ENCODE measurements at regions not wholly inside any gene's neighbourhood (a gene's known extent, or its start where the extent isn't known, plus 50 kb on each side); places are given as distances from the start of the nearest gene placed in this dataset.

- peaks cover under 1% of the 10 kb centered on the region for H3K9me3 Mint-ChIP-seq
- no peak overlapping the region for H3K27ac Mint-ChIP-seq
- intact Hi-C loops (cut with micrococcal nuclease) = no loop called here
- H3K4me1 Mint-ChIP-seq (ENCODE audit: low read depth) = no peaks in the 10 kb centered on the region
- H3K27me3 Mint-ChIP-seq = no peaks in the 10 kb centered on the region
- H3K36me3 Mint-ChIP-seq (ENCODE audit: low read depth) = no peaks in the 10 kb centered on the region
- no peak overlapping the region for H3K4me3 Mint-ChIP-seq
Measured at GRCh38 chr5:39605588-39606575, 181.1 kb upstream of the DAB2 start.

GRCh38 chr5:39605145-39605544, 180.4 kb upstream of the DAB2 start:
- Mint-ChIP-seq H3K27me3 (no peaks in the 10 kb centered on the region), H3K4me1 (ENCODE audit: low read depth) (no peaks in the 10 kb centered on the region), H3K27ac (no peak overlapping the region), H3K36me3 (ENCODE audit: low read depth) (no peaks in the 10 kb centered on the region), H3K9me3 (no peaks in the 10 kb centered on the region), H3K4me3 (no peak overlapping the region)
- intact Hi-C loops (cut with micrococcal nuclease) = no loop called here

- intact Hi-C loops (cut with micrococcal nuclease) = no loop called here
Measured at GRCh38 chr5:39604491-39604890, 179.7 kb upstream of the DAB2 start.

GRCh38 chr5:39599721-39600431, 175.1 kb upstream of the DAB2 start:
- intact Hi-C loops (cut with micrococcal nuclease) = no loop called here
- H3K4me3 Mint-ChIP-seq = no peak overlapping the region
- H3K9me3 Mint-ChIP-seq = no peaks in the 10 kb centered on the region

More at GRCh38 chr5:39604491-39604890, 179.7 kb upstream of the DAB2 start:
- H3K9me3 Mint-ChIP-seq = no peaks in the 10 kb centered on the region
- H3K27ac Mint-ChIP-seq = no peak overlapping the region
- H3K36me3 Mint-ChIP-seq (ENCODE audit: low read depth) = no peaks in the 10 kb centered on the region
- H3K4me3 Mint-ChIP-seq = no peak overlapping the region
- no peaks in the 10 kb centered on the region for H3K27me3 Mint-ChIP-seq
- no peaks in the 10 kb centered on the region for H3K4me1 Mint-ChIP-seq (ENCODE audit: low read depth)

DNA sequence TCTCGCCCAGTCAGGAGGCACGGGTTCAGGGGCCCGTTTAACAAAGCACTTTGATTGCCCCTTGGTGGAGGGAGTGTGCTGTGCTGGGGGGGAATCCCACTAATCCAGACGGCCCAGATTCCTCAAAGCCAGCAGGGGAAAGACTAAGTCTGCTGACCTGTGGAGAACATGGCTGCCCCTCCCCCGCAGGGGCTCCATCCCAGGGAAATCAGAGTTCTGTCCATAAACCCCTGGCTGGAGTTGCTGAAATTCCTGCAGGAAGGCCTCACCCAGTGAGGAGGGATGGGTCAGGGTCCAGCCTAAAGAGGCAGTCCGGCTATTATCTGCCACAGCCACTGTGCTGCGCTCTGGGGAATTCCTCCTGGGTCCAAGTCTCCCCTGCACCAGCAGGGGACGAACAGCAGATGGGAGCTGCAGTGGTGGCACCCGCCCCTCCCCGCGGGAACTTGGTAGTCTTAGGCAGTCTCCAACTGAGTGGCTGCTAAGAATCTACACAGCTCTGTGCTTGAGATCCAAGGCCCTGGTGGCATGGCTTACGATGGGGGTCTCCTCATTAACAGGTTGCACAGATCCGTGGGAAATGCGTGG, 174.0 kb upstream of the DAB2 start:
- Mint-ChIP-seq H3K27ac (no peak overlapping the region), H3K36me3 (ENCODE audit: low read depth) (no peaks in the 10 kb centered on the region), H3K4me3 (no peak overlapping the region), H3K27me3 (peaks cover 3% of the 10 kb centered on the region), H3K9me3 (no peaks in the 10 kb centered on the region), H3K4me1 (ENCODE audit: low read depth) (no peaks in the 10 kb centered on the region)
- intact Hi-C loops (cut with micrococcal nuclease) = no loop called here

More at GRCh38 chr5:39599721-39600431, 175.1 kb upstream of the DAB2 start:
- H3K4me1 Mint-ChIP-seq (ENCODE audit: low read depth) = no peaks in the 10 kb centered on the region
- H3K27me3 Mint-ChIP-seq = peaks cover 3% of the 10 kb centered on the region
- no peaks in the 10 kb centered on the region for H3K36me3 Mint-ChIP-seq (ENCODE audit: low read depth)
- H3K27ac Mint-ChIP-seq = no peak overlapping the region

DNA sequence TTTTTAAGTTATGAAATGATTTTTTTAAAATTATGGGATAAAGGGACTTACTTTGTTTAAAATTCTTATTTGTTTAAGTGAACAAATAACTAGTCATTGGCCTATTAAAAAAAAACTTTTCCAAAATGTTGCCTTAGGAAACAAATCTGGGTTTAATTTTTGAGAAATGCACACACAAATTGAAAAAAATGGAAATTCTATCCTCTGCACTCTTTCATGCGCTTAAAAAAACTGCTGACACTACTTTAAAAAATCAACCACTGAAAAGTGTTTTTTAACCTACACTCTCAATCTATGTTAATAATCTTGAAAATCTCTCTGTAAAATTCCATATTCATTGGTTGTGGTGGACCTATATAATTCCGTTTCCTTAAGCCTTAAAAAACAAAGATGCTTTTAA, 163.4 kb upstream of the DAB2 start:
- intact Hi-C loops (cut with micrococcal nuclease) = no loop called here
- no peak overlapping the region for H3K4me3 Mint-ChIP-seq
- H3K27me3 Mint-ChIP-seq = no peaks in the 10 kb centered on the region
- no peaks in the 10 kb centered on the region for H3K9me3 Mint-ChIP-seq
- no peaks in the 10 kb centered on the region for H3K36me3 Mint-ChIP-seq (ENCODE audit: low read depth)
- H3K27ac Mint-ChIP-seq = no peak overlapping the region
- no peaks in the 10 kb centered on the region for H3K4me1 Mint-ChIP-seq (ENCODE audit: low read depth)

GRCh38 chr5:39587675-39588074, 162.9 kb upstream of the DAB2 start:
- Mint-ChIP-seq H3K27me3 (no peaks in the 10 kb centered on the region), H3K27ac (no peak overlapping the region), H3K9me3 (no peaks in the 10 kb centered on the region), H3K36me3 (ENCODE audit: low read depth) (no peaks in the 10 kb centered on the region), H3K4me3 (no peak overlapping the region), H3K4me1 (ENCODE audit: low read depth) (no peaks in the 10 kb centered on the region)
- intact Hi-C loops (cut with micrococcal nuclease) = no loop called here

DNA sequence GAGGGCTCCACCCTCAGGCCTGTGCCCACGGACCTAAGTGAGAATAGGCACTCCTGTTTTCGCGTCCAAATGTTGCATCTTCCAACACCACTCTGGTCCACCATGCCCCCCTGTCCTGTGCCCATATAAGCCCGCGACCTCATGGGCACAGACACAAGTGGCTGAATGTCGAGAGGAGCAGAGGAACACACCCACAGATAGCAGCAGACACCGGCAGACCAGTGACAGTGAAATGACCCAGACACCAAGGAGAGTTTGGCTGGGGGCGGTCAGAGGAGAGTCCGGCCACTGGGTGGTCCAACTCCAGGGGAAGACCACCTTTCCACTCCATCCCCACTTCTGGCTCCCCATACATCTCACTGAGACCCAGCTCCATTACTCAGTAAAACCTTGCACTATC, 161.4 kb upstream of the DAB2 start:
- Mint-ChIP-seq H3K36me3 (ENCODE audit: low read depth) (no peaks in the 10 kb centered on the region), H3K4me3 (no peak overlapping the region), H3K9me3 (no peaks in the 10 kb centered on the region), H3K27me3 (no peaks in the 10 kb centered on the region), H3K27ac (no peak overlapping the region), H3K4me1 (ENCODE audit: low read depth) (peaks cover 4% of the 10 kb centered on the region)
- intact Hi-C loops (cut with micrococcal nuclease) = no loop called here

GRCh38 chr5:39584927-39585326, 160.1 kb upstream of the DAB2 start:
- intact Hi-C loops (cut with micrococcal nuclease) = loop anchor here (5.0 kb wide), 2 partner anchors 127 to 362 kb away; no protein-coding TSS in a partner anchor
- no peaks in the 10 kb centered on the region for H3K9me3 Mint-ChIP-seq
- no peak overlapping the region for H3K4me3 Mint-ChIP-seq
- no peaks in the 10 kb centered on the region for H3K36me3 Mint-ChIP-seq (ENCODE audit: low read depth)
- no peak overlapping the region for H3K27ac Mint-ChIP-seq
- H3K27me3 Mint-ChIP-seq = peaks cover 1% of the 10 kb centered on the region
- H3K4me1 Mint-ChIP-seq (ENCODE audit: low read depth) = peaks cover 16% of the 10 kb centered on the region

DNA sequence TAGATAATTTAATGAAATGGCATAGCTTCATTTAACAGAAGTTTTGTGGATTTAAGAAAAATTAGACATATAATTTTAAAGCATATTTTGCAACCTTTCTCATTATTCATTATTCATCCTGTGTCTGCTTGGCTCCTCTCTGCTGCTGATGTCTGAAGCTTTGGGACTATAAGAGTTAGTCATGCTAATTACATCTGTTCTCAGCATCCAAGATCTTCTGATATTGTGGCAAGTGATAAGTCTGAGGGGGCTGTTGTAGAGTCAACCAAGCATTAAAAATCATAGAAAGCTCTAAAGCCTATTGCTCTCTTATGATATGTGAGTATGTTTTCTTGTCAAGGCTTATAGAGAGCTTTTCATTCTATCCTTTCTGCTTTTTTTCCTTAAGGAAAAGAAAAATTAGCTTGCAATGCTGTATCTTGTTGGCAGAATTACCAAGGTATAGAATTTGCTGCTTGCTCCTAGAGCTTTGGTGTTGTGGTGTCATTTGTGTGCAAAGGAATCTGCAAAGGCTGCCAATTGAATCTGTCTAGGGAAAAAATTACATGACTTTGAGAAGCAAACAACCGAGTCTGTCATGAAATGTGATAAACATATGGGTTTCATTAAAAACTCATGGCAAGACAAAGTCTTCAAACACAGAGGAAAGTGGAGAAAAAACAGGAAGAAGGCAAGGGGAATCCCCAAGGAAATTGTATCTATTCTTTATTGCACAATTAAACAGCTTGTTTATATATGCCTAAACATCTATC, 156.1 kb upstream of the DAB2 start:
- no peak overlapping the region for H3K27ac Mint-ChIP-seq
- H3K4me1 Mint-ChIP-seq (ENCODE audit: low read depth) = peaks cover 25% of the 10 kb centered on the region
- intact Hi-C loops (cut with micrococcal nuclease) = loop anchor here (2.0 to 5.0 kb wide), 4 partner anchors 131 to 1298 kb away; no protein-coding TSS in a partner anchor
- H3K9me3 Mint-ChIP-seq = no peaks in the 10 kb centered on the region
- no peaks in the 10 kb centered on the region for H3K36me3 Mint-ChIP-seq (ENCODE audit: low read depth)
- no peak overlapping the region for H3K4me3 Mint-ChIP-seq
- H3K27me3 Mint-ChIP-seq = peaks cover 8% of the 10 kb centered on the region

- Mint-ChIP-seq H3K27ac (no peak overlapping the region), H3K27me3 (peaks cover 8% of the 10 kb centered on the region), H3K4me3 (no peak overlapping the region), H3K4me1 (ENCODE audit: low read depth) (peaks cover 25% of the 10 kb centered on the region), H3K36me3 (ENCODE audit: low read depth) (no peaks in the 10 kb centered on the region), H3K9me3 (no peaks in the 10 kb centered on the region)
- intact Hi-C loops (cut with micrococcal nuclease) = loop anchor here (2.0 to 5.0 kb wide), 4 partner anchors 133 to 1299 kb away; no protein-coding TSS in a partner anchor
Measured at GRCh38 chr5:39579750-39580149, 155.0 kb upstream of the DAB2 start.

DNA sequence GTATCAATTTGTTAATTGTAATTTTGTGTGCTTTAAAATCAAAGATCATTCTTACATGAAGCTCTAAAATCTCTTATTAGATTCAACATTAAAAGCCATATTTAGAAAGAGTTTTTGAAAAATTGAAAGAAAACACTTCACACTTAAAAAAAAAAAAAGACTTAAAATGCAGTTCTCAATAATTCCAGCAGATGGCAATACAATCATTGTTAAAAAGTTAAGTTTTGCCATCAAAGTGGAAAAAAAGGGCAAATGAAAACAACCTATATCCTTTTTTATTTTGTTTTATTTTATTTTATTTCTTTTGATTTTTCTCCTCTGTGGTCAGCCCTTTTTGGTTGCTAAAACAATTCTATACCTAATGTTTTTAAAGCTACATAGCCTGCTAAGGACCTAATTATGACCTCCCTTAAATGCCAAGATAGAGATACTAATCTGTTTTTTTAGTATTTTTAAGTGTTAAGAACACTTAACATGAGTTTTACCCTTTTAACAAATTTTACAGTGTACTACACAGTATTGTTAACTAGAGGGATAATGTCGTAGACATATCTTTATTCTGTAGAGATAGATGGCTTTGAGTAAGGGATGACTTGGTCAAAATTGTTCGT, 154.2 kb upstream of the DAB2 start:
- H3K27ac Mint-ChIP-seq = no peak overlapping the region
- no peaks in the 10 kb centered on the region for H3K36me3 Mint-ChIP-seq (ENCODE audit: low read depth)
- H3K4me1 Mint-ChIP-seq (ENCODE audit: low read depth) = peaks cover 25% of the 10 kb centered on the region
- intact Hi-C loops (cut with micrococcal nuclease) = no loop called here
- no peaks in the 10 kb centered on the region for H3K9me3 Mint-ChIP-seq
- no peak overlapping the region for H3K4me3 Mint-ChIP-seq
- H3K27me3 Mint-ChIP-seq = peaks cover 8% of the 10 kb centered on the region

- Mint-ChIP-seq H3K27ac (no peak overlapping the region), H3K36me3 (ENCODE audit: low read depth) (no peaks in the 10 kb centered on the region), H3K27me3 (peaks cover 8% of the 10 kb centered on the region), H3K4me1 (ENCODE audit: low read depth) (peaks cover 25% of the 10 kb centered on the region), H3K9me3 (no peaks in the 10 kb centered on the region), H3K4me3 (no peak overlapping the region)
- intact Hi-C loops (cut with micrococcal nuclease) = loop anchor here (2.0 kb wide), 1 partner anchor 1159 kb away; no protein-coding TSS in a partner anchor
Measured at GRCh38 chr5:39577529-39577928, 152.7 kb upstream of the DAB2 start.
